ENCODE measurements at regions not wholly inside any gene's neighbourhood (a gene's known extent, or its start where the extent isn't known, plus 50 kb on each side); places are given as distances from the start of the nearest gene placed in this dataset.

- Histone ChIP-seq H3K9me3 (ENCODE audit: control insufficient read depth, insufficient read depth, low read length) (peaks cover 4% of the 10 kb centered on the region), H3K4me1 (ENCODE audit: insufficient read depth, low read length) (no peaks in the 10 kb centered on the region), H3K36me3 (ENCODE audit: insufficient read depth, low read length) (no peaks in the 10 kb centered on the region), H3K9ac (ENCODE audit: low read depth, low read length) (no peak overlapping the region)
These were observed 212.9 kb upstream of the ARID1B start for GRCh38 chr6:156564127-156564806.

GRCh38 chr6:156563714-156564113 lies 213.5 kb upstream of the ARID1B start:
- Histone ChIP-seq H3K36me3 (ENCODE audit: insufficient read depth, low read length) (no peaks in the 10 kb centered on the region), H3K9ac (ENCODE audit: low read depth, low read length) (no peak overlapping the region), H3K9me3 (ENCODE audit: control insufficient read depth, insufficient read depth, low read length) (peaks cover 4% of the 10 kb centered on the region), H3K4me1 (ENCODE audit: insufficient read depth, low read length) (no peaks in the 10 kb centered on the region)

- Histone ChIP-seq H3K9ac (ENCODE audit: low read depth, low read length) (no peak overlapping the region), H3K4me1 (ENCODE audit: insufficient read depth, low read length) (no peaks in the 10 kb centered on the region), H3K9me3 (ENCODE audit: control insufficient read depth, insufficient read depth, low read length) (peaks cover 4% of the 10 kb centered on the region), H3K36me3 (ENCODE audit: insufficient read depth, low read length) (no peaks in the 10 kb centered on the region)
These were observed 214.5 kb upstream of the ARID1B start for GRCh38 chr6:156562636-156563035.

- peaks cover 4% of the 10 kb centered on the region for H3K9me3 ChIP-seq (ENCODE audit: control insufficient read depth, insufficient read depth, low read length)
- H3K9ac ChIP-seq (ENCODE audit: low read depth, low read length), result no peak overlapping the region
- H3K4me1 ChIP-seq (ENCODE audit: insufficient read depth, low read length), result no peaks in the 10 kb centered on the region
- H3K36me3 ChIP-seq (ENCODE audit: insufficient read depth, low read length), result no peaks in the 10 kb centered on the region
These were observed 215.2 kb upstream of the ARID1B start for GRCh38 chr6:156562019-156562418.

GRCh38 chr6:156560476-156560875 lies 216.7 kb upstream of the ARID1B start:
- H3K9me3 ChIP-seq (ENCODE audit: control insufficient read depth, insufficient read depth, low read length), result peaks cover 4% of the 10 kb centered on the region
- H3K4me1 ChIP-seq (ENCODE audit: insufficient read depth, low read length), result no peaks in the 10 kb centered on the region
- H3K36me3 ChIP-seq (ENCODE audit: insufficient read depth, low read length), result no peaks in the 10 kb centered on the region
- no peak overlapping the region for H3K9ac ChIP-seq (ENCODE audit: low read depth, low read length)

GRCh38 chr6:156559162-156559690 lies 218.0 kb upstream of the ARID1B start:
- H3K36me3 ChIP-seq (ENCODE audit: insufficient read depth, low read length), result no peaks in the 10 kb centered on the region
- no peaks in the 10 kb centered on the region for H3K4me1 ChIP-seq (ENCODE audit: insufficient read depth, low read length)
- peaks cover 4% of the 10 kb centered on the region for H3K9me3 ChIP-seq (ENCODE audit: control insufficient read depth, insufficient read depth, low read length)
- H3K9ac ChIP-seq (ENCODE audit: low read depth, low read length), result no peak overlapping the region

GRCh38 chr6:156557911-156558259 lies 219.3 kb upstream of the ARID1B start:
- Histone ChIP-seq H3K36me3 (ENCODE audit: insufficient read depth, low read length) (no peaks in the 10 kb centered on the region), H3K4me1 (ENCODE audit: insufficient read depth, low read length) (no peaks in the 10 kb centered on the region), H3K9ac (ENCODE audit: low read depth, low read length) (no peak overlapping the region), H3K9me3 (ENCODE audit: control insufficient read depth, insufficient read depth, low read length) (peaks cover 4% of the 10 kb centered on the region)

GRCh38 chr6:156557251-156557910 lies 219.8 kb upstream of the ARID1B start:
- Histone ChIP-seq H3K9me3 (ENCODE audit: control insufficient read depth, insufficient read depth, low read length) (peaks cover 4% of the 10 kb centered on the region), H3K9ac (ENCODE audit: low read depth, low read length) (no peak overlapping the region)

GRCh38 chr6:156556811-156557210 lies 220.4 kb upstream of the ARID1B start:
- no peak overlapping the region for H3K9ac ChIP-seq (ENCODE audit: low read depth, low read length)
- no peaks in the 10 kb centered on the region for H3K36me3 ChIP-seq (ENCODE audit: insufficient read depth, low read length)
- peaks cover 4% of the 10 kb centered on the region for H3K9me3 ChIP-seq (ENCODE audit: control insufficient read depth, insufficient read depth, low read length)
- H3K4me1 ChIP-seq (ENCODE audit: insufficient read depth, low read length), result no peaks in the 10 kb centered on the region

More at GRCh38 chr6:156557251-156557910, 219.8 kb upstream of the ARID1B start:
- Histone ChIP-seq H3K36me3 (ENCODE audit: insufficient read depth, low read length) (no peaks in the 10 kb centered on the region), H3K4me1 (ENCODE audit: insufficient read depth, low read length) (no peaks in the 10 kb centered on the region)

- no peaks in the 10 kb centered on the region for H3K9me3 ChIP-seq (ENCODE audit: control insufficient read depth, insufficient read depth, low read length)
- H3K4me1 ChIP-seq (ENCODE audit: insufficient read depth, low read length), result no peaks in the 10 kb centered on the region
- H3K36me3 ChIP-seq (ENCODE audit: insufficient read depth, low read length), result no peaks in the 10 kb centered on the region
- H3K9ac ChIP-seq (ENCODE audit: low read depth, low read length), result no peak overlapping the region
These were observed 222.1 kb upstream of the ARID1B start for GRCh38 chr6:156555116-156555515.

- Histone ChIP-seq H3K9me3 (ENCODE audit: control insufficient read depth, insufficient read depth, low read length) (no peaks in the 10 kb centered on the region), H3K36me3 (ENCODE audit: insufficient read depth, low read length) (no peaks in the 10 kb centered on the region), H3K4me1 (ENCODE audit: insufficient read depth, low read length) (no peaks in the 10 kb centered on the region), H3K9ac (ENCODE audit: low read depth, low read length) (no peak overlapping the region)
These were observed 223.0 kb upstream of the ARID1B start for GRCh38 chr6:156554160-156554559.

GRCh38 chr6:156552849-156553248 lies 224.3 kb upstream of the ARID1B start:
- Histone ChIP-seq H3K36me3 (ENCODE audit: insufficient read depth, low read length) (no peaks in the 10 kb centered on the region), H3K9ac (ENCODE audit: low read depth, low read length) (no peak overlapping the region), H3K9me3 (ENCODE audit: control insufficient read depth, insufficient read depth, low read length) (no peaks in the 10 kb centered on the region), H3K4me1 (ENCODE audit: insufficient read depth, low read length) (no peaks in the 10 kb centered on the region)

- Histone ChIP-seq H3K4me1 (ENCODE audit: insufficient read depth, low read length) (no peaks in the 10 kb centered on the region), H3K36me3 (ENCODE audit: insufficient read depth, low read length) (no peaks in the 10 kb centered on the region), H3K9me3 (ENCODE audit: control insufficient read depth, insufficient read depth, low read length) (no peaks in the 10 kb centered on the region), H3K9ac (ENCODE audit: low read depth, low read length) (no peak overlapping the region)
These were observed 226.2 kb upstream of the ARID1B start for GRCh38 chr6:156550949-156551348.

GRCh38 chr6:156545931-156546330 lies 231.2 kb upstream of the ARID1B start:
- H3K9ac ChIP-seq (ENCODE audit: low read depth, low read length), result no peak overlapping the region
- H3K9me3 ChIP-seq (ENCODE audit: control insufficient read depth, insufficient read depth, low read length), result no peaks in the 10 kb centered on the region
- H3K36me3 ChIP-seq (ENCODE audit: insufficient read depth, low read length), result no peaks in the 10 kb centered on the region
- no peaks in the 10 kb centered on the region for H3K4me1 ChIP-seq (ENCODE audit: insufficient read depth, low read length)

GRCh38 chr6:156545021-156545420 lies 232.2 kb upstream of the ARID1B start:
- Histone ChIP-seq H3K36me3 (ENCODE audit: insufficient read depth, low read length) (no peaks in the 10 kb centered on the region), H3K9ac (ENCODE audit: low read depth, low read length) (no peak overlapping the region), H3K9me3 (ENCODE audit: control insufficient read depth, insufficient read depth, low read length) (no peaks in the 10 kb centered on the region), H3K4me1 (ENCODE audit: insufficient read depth, low read length) (no peaks in the 10 kb centered on the region)

Measured in ES-I3 (cell line).